Kidney (tissue), 13 donors: ENCODE measurements at regions not wholly inside any gene's neighbourhood (a gene's known extent, or its start where the extent isn't known, plus 50 kb on each side); places are given as distances from the start of the nearest gene placed in this dataset.

ENCODE experiments used
- DNase-seq, 5 donors: peaks; one replicate each; pipeline ENCODE4 v3.0.0-alpha.2; 2013 to 2020
- FAIRE-seq: peaks from 2 replicates; lab custom pipeline; 2012; peaks lifted over from hg19 to GRCh38; lab: Jason Lieb, UNC
- H3K27ac ChIP-seq, 2 donors: one replicate each; pipeline ENCODE4 v1.7.0; 2013; ENCODE audit warnings: low read depth in 2 of 2, low read length in 2 of 2, inconsistent platforms in 1 of 2
- H3K27me3 ChIP-seq: one replicate; pipeline ENCODE4 v1.7.1; 2013; ENCODE audit warnings: low read length, inconsistent platforms; ENCODE audit not compliant: control insufficient read depth, insufficient read depth
- H3K36me3 ChIP-seq, 3 donors: one replicate each; pipeline versions ENCODE4 v1.7.0 to v1.7.1; 2013; ENCODE audit warnings: low read length in 3 of 3, control low read depth in 1 of 3, inconsistent platforms in 1 of 3; ENCODE audit not compliant: insufficient read depth in 3 of 3, control insufficient read depth in 2 of 3
- H3K4me1 ChIP-seq, 3 donors: one replicate each; pipeline versions ENCODE4 v1.7.0 to v1.7.1; 2013; ENCODE audit warnings: low read length in 3 of 3, inconsistent platforms in 1 of 3, low read depth in 1 of 3; ENCODE audit not compliant: control insufficient read depth in 2 of 3, insufficient read depth in 2 of 3
- H3K4me3 ChIP-seq, 3 donors: one replicate each; pipeline versions ENCODE4 v1.7.0 to v1.8.1; 2013; ENCODE audit warnings: low read length in 3 of 3, control low read depth in 1 of 3, inconsistent platforms in 1 of 3
- H3K9ac ChIP-seq, 3 donors: one replicate each; pipeline versions ENCODE4 v1.7.0 to v1.7.1; 2013; ENCODE audit warnings: low read length in 3 of 3, control low read depth in 1 of 3, inconsistent platforms in 1 of 3
- H3K9me3 ChIP-seq, 3 donors: one replicate each; pipeline versions ENCODE4 v1.7.0 to v1.7.1; 2013; ENCODE audit warnings: low read length in 3 of 3, control low read depth in 1 of 3, inconsistent platforms in 1 of 3; ENCODE audit not compliant: control insufficient read depth in 2 of 3, insufficient read depth in 1 of 3
- CTCF ChIP-seq: IDR thresholded peaks from 3 replicates; pipeline ENCODE4 v1.5.1; 2012; ENCODE audit warnings: mild to moderate bottlenecking, moderate library complexity, borderline replicate concordance; ENCODE audit not compliant: insufficient read depth; ENCODE audit errors: extremely low read depth
- intact Hi-C: fragments of 100-400 bp; cut with DNase I; formaldehyde crosslinking; loops from one replicate; pipeline ENCODE4 v1.11.1; 2022
- donor health status: control.
- donor health status: control.
- donor health status: control.
- donor health status: control.
- donor health status: control.
- donor health status: DM: yes; HTN: yes; CAD: no.
- donor health status: Normal renal cell carcinoma (clear cell type).

- no peaks in the 10 kb centered on the region for H3K4me1 ChIP-seq
- FAIRE-seq, result no peak
- H3K4me3 ChIP-seq, result no peak overlapping the region
- no peak overlapping the region for H3K9ac ChIP-seq
- no peaks in the 10 kb centered on the region for H3K36me3 ChIP-seq
- no peak for TF ChIP-seq CTCF
- H3K27me3 ChIP-seq, result no peaks in the 10 kb centered on the region
- DNase-seq, result no peak
- no peaks in the 10 kb centered on the region for H3K9me3 ChIP-seq
- intact Hi-C loops, result no loop called here
- H3K27ac ChIP-seq, result no peak overlapping the region
Observed at GRCh38 chr5:18370531-18370930, 736.3 kb downstream of the TAF11L14 start.

- DNase-seq (no peak), FAIRE-seq (no peak)
- H3K27ac ChIP-seq, result no peak overlapping the region
- no peaks in the 10 kb centered on the region for H3K27me3 ChIP-seq
- no peaks in the 10 kb centered on the region for H3K9me3 ChIP-seq
- H3K4me1 ChIP-seq, result peaks cover 0 to 2% (median 0%) of the 10 kb centered on the region in 3 donors
- H3K36me3 ChIP-seq, result no peaks in the 10 kb centered on the region
- TF ChIP-seq CTCF, result no peak
- no peak overlapping the region for H3K4me3 ChIP-seq
- no peak overlapping the region for H3K9ac ChIP-seq
- intact Hi-C loops, result no loop called here
Observed at GRCh38 chr5:18375641-18376040, 741.4 kb downstream of the TAF11L14 start.

GRCh38 chr5:18378066-18378465 lies 743.8 kb downstream of the TAF11L14 start:
- TF ChIP-seq CTCF, result no peak
- intact Hi-C loops, result no loop called here
- no peaks in the 10 kb centered on the region for H3K9me3 ChIP-seq
- FAIRE-seq (no peak), DNase-seq (no peak)
- no peak overlapping the region for H3K4me3 ChIP-seq
- H3K27me3 ChIP-seq, result no peaks in the 10 kb centered on the region
- no peak overlapping the region for H3K9ac ChIP-seq
- H3K36me3 ChIP-seq, result no peaks in the 10 kb centered on the region
- H3K27ac ChIP-seq, result no peak overlapping the region
- H3K4me1 ChIP-seq, result peaks cover 0 to 2% (median 0%) of the 10 kb centered on the region in 3 donors

GRCh38 chr5:18379189-18379588 lies 744.9 kb downstream of the TAF11L14 start:
- intact Hi-C loops, result no loop called here
- H3K4me1 ChIP-seq, result peaks cover 0 to 2% (median 0%) of the 10 kb centered on the region in 3 donors
- TF ChIP-seq CTCF, result no peak
- no peak for DNase-seq
- no peaks in the 10 kb centered on the region for H3K9me3 ChIP-seq
- FAIRE-seq, result no peak
- no peaks in the 10 kb centered on the region for H3K27me3 ChIP-seq
- H3K27ac ChIP-seq, result no peak overlapping the region
- H3K9ac ChIP-seq, result no peak overlapping the region
- no peak overlapping the region for H3K4me3 ChIP-seq
- no peaks in the 10 kb centered on the region for H3K36me3 ChIP-seq
